GM19468 (cell line): ENCODE measurements at regions not wholly inside any gene's neighbourhood (a gene's known extent, or its start where the extent isn't known, plus 50 kb on each side); places are given as distances from the start of the nearest gene placed in this dataset.
A peak's percentile ranks its signal among the peaks of the same experiment; 100 is the strongest.

Experiments used
- ATAC-seq: cut with Tn5 transposase; IDR thresholded peaks from one replicate; pipeline ENCODE4 v1.9.1; 2021; ENCODE audit warnings: mild to moderate bottlenecking, moderate library complexity, moderate number of reproducible peaks; ENCODE audit not compliant: unreplicated experiment; ENCODE audit errors: extremely low read depth

DNA sequence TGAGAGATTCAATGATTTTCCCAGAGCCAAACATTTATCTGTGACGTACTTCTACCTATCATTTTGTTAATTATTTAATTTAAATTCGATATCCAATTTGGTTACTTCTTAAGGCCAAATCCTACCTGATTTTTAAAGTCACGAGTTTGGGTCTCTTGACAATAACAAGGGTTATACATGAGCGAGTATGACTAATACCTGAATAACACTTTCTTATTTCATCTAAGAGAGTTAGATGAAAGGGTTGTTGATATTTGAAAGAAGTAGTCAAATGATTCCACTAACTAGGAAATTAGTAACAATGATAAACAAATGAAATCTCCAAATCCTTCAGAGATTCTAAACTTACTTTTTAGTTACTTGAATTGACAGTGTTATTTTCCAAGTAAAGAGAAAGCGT lies 1086.9 kb downstream of the XPNPEP1 start:
- ATAC-seq: no peak

DNA sequence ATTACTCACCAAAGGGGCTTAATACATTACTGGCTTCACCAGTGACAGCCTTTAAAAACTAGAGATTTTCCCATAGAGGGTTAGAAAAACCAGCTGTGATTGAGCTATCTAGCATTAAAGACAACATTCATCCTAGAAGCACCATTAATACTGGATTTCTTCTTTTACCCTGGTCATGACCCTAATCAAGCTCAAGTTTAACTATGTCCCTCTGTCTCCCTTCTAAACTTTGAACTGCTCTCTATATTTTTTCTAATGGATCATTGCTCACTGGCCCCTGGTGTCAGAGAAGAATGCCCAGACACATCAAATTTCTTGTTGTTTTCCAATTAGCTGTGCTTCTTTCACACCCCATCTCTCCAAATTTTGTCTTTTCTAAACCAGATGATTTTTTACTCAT lies 1101.3 kb downstream of the XPNPEP1 start:
- no peak for ATAC-seq

DNA sequence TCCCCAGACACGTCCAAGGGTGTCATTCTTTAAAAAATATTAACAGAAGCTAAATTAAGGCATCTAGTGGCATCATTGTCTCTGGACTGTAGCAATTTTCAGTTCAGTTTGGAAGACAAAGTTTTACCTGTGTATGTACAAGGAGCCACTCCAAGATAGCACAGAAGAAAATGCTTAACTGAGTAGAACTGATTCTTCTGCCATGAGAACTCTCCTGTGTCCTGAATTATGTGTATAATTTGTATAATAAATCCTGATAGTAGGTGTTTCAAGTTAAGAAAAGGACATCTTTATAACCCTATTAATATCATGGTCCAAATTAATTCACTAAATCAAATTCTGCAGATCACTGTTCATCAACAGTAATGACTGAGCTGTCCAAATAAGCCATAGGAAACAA lies 1104.0 kb downstream of the XPNPEP1 start:
- ATAC-seq: no peak

DNA sequence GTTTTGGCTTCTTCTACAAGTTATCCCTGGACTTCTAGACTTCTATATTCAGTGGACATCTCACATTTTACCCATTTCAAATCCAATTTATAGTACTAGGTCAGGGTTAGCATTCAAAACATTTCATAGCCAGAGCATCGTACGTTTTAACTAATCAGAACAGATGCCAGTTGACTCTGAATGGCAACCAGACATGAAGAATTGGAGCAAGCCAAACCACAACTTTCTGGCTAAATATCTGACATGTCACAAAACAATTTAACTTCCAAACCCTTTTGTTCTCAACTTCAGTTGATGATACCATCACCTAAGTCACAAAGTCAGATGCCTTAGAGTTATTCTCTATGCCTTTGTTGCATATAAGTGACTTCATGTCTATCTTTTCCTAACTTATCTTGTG lies 1105.7 kb downstream of the XPNPEP1 start:
- ATAC-seq: no peak

DNA sequence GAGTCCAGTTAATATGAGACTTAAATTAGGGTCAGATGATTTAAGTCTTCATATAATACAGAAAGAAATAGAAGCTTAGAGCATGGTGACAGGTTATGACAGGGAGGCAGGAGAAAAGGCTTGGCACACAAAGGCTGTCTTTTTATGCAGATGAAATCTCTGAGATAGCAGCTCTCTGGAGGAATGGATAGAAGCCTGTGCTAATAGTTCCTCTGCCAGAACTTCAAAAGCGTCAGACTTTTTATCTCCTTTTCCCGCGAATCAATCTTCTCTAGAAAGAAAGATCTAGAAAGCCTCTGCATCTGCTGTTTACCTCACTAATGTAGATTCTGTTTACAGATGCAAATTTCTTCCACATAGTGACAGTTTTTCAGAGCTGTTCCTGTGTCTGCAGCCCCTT lies 1106.2 kb downstream of the XPNPEP1 start:
- ATAC-seq: no peak

DNA sequence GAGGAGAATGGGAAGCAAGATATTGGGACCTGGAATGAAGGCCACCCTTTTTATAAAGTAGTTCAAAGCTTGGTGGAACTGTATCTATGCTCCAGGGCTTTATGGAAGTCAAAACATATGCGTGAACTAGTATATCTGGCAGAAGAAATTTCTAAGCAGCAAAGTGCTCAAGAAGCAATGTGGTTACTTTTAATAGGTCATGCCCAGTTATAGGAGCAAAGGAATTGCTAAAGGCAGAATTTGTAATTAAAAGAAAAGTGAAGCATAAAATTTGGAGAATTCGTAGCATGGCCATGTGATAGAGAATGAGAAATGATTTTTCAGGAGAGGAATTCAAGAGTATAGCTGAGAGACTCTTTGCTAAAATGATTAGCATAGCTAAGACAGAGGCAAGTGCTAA lies 1110.4 kb downstream of the XPNPEP1 start:
- no peak for ATAC-seq

DNA sequence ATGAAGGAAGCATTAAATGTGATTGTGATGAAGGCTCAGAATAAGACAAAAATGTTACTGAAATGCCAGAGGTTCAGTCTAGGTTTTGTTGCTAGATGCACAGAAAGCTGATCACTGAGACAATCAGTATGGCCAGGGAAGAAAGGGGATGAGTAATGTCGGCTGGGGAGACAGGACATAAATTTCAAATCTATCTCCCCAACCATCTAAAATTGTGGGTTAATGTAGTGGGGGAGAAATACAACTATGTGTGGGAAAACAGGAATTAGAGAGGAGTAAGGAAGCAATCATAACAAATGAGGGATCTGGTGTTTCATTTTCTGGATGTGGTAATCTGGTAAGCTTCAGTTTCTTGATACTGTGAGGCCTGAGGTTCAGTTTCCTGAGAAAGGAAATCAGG lies 1111.0 kb downstream of the XPNPEP1 start:
- ATAC-seq: no peak

DNA sequence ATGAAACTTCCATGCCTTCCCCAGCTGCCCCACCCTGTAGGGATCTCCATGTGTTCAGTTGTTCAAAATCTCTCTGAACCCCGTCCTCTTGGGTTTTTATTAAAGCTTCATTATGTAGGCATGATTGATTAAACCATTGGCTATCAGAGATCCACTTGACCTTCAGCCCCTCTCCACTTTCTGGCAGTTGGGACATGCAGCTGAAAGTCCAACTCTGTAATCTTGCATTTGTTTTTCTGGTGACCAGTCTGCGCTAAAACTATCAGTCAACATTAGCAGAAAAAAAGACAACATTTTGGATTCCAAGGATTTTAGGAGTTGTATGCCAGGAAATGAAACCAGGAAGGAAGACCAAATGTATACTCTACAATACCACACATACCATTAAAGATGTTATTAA lies 1115.1 kb downstream of the XPNPEP1 start:
- no peak for ATAC-seq

DNA sequence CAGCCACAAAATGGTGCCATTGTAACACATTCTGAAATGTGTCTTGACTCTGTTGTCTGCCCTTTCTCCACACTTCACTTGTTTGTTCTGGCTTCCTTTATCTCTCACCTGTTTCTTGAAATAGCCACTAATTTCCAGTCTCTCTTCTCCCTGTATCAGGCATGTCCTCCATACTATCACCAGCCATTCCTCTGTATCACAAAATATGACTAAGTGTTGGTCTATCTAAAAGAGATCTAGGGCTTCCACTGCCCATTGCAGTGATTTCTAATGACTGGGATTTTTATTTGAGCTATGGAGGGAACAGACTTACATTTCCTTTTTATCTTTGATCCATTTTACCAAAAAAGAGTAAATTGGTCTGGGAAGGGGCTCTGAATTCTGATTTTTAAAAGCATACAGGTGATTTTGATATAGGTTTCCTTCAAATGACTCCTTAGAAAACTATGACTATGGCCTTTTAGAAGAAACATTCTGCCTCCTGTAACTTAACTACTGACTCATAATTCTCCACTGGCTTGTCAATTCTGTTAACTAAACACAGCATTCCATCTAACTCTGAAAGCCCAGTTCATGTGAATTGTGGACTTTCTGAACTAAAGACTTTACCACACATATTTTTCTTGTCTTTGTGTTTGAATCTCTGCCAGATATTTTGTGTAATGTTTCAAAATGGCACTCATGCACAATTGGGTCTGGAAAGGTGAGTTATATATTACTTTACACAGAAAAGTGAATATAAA lies 1121.4 kb downstream of the XPNPEP1 start:
- no peak for ATAC-seq

DNA sequence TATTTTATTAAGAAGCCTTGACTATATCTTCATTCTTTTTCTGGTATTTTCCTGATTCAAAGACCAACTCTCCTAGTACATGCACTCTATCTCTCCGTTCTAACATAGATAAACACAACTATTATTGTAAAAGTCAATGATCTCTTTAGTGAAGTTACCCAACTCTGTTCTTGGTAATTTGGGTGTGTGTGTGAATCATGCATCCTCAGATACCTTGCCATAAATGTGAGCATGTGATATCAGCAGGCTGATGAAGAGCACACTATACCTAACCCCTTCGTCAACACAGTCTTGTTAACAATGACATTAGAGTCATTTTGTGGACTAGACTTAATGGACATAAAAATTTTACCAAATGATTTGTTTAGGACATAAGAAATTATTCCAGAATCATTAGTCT lies 1122.1 kb downstream of the XPNPEP1 start:
- no peak for ATAC-seq

DNA sequence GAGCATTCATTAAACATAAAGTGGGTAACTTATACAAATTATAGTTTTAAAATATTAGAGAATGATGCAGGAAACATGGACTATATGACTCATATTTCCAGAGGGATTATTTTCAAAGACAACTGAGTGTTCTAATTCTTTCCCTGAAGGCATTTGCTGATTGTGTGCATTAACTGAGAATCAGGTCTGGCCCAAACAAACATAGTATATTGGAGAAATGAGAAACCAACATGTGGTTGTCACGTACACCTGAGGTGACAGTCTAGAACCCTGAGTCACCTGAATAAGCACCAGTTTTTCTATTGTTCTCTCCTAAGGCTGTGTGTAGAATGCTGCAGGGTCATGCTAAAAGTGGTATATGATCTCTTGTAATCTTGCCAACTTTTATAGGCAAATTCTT lies 1125.7 kb downstream of the XPNPEP1 start:
- ATAC-seq: no peak

DNA sequence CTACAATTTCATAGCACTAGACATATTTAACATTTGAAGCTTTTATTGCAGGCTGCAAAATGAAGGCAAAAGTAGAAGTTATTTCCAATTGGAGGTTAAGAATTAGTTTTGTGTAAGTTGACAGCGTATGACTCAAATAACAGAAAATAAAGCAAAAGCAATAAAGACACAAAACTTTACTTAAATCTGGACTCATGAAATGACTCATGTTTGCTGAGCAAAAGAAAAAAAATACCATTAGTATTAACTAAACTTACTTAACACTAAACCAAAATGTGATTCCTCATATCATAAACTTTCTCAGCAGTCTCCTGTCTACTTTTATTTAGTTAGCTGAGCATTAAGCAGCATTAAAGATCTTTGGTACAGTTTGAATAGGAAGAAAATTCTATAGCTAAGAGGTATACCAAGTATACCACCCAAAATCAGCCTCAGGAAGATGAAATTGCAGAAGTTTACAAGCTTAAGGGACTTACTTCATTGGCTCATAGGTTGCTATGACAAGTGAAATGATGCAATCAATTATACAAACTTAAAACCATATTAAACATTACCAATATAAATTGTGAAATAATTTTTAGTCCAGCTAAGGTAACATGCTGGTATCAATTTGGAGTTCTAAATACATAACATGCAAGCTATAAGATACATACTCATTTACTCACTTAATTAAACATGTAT lies 1131.4 kb downstream of the XPNPEP1 start:
- no peak for ATAC-seq

DNA sequence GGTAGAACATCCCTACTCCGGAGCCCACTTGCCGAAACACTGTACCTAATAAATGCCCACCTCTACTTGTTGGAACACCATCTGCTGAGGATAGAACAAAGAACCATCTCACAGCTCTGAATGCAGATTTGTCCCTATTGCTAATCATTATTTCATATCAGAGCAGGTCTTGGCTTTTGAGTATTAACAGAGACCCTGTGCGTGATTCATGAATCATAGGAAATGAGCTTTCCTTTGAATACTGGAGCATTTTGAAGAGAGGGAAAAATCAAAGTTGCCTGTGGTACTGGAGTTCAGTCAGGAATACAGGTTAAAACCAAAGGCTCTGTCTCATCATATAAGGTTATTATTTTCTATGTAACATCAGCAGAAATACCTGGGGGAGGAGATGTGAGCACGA lies 1132.3 kb downstream of the XPNPEP1 start:
- no peak for ATAC-seq

DNA sequence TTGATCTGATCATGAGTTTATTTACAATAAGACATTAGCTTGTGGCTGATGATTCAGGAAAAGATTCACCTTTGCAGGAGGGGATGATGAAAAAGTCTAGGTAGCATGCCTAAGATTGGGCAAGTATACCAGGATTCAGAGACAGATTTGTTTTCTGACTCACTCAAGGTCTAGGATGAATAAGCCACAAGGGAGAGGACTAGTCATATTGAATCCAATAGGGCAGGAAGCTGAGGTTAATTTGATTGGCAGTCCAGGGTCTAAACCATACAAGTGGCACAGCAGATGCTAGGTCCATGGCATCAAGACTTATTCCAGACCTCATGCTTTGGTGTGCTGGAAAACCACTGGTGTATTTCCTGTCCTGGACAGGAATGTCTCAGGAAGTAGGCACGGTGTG lies 1133.4 kb downstream of the XPNPEP1 start:
- ATAC-seq: no peak

DNA sequence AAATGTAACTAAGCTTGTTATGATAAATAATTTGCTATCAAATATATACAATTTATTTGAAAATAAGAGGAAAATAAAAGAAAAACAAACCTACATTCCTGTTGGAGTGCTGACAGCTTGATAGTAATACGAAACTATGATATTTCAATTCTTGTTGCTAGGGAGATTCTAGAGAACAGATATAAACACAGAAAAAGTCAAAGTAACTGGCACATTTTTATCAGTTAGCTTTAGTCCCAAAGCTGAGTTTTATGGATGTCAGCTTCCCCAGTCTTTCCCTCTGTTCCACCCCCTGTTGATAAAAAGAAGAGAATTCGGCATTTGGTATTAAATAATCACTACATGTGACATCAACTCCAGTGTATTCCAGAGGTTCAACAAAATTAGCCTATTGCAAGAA lies 1134.0 kb downstream of the XPNPEP1 start:
- no peak for ATAC-seq

DNA sequence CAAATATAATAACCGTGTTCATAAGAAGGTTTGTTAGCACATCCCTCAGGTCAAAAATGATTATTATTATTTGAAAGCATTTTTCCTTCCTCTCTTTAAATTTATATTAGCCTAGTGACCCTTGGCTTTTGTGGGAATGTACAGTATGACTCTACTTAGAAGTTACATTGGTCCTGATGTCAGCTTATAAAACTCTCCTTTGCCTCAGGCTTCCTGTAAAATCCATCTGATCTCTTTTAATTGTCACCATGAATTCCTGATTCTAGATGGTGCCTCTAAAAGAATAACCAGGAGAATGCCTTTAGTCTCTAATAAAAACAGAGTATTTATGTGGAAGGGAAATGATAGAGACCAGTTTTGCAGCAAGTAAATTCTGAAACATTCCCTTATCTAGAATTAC lies 1134.4 kb downstream of the XPNPEP1 start:
- ATAC-seq: no peak

DNA sequence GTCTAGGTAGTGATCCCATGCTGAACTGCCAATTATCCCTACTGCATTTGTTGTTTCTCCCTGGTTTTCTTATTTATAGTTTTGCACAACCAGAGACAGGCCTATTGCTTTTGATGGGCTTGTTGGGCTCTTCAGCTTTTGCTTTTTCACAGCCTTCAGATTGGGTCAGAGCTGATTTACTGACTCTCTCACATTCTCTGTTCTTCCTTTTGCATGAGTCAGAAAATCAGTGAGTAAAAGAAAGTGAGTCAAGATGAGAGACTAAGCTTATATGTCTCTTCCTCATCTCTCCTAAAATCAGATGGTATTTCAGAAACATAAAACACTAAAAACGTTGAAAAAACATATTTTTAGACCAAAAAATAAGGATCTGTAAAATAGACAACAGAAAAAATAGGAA lies 1135.4 kb downstream of the XPNPEP1 start:
- no peak for ATAC-seq

DNA sequence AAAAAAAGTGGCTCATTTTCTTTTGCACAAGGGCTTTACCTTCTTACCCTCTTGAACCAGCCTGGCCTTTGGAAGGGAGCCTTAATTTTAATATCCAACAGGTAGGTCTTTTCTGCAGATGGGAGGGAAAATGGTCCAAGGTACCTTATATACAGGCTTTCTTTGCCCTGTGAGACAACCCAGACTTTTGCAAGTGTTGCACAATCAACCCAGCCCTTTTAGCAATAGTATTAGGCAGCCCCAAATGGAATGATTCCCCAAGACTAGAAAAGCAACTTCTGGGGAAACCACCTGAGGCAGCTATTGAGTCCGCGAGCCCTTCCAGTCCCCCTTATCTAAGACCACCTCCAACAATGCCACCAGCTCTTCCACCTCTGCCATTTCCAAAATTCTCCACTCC lies 1138.3 kb downstream of the XPNPEP1 start:
- ATAC-seq: no peak

DNA sequence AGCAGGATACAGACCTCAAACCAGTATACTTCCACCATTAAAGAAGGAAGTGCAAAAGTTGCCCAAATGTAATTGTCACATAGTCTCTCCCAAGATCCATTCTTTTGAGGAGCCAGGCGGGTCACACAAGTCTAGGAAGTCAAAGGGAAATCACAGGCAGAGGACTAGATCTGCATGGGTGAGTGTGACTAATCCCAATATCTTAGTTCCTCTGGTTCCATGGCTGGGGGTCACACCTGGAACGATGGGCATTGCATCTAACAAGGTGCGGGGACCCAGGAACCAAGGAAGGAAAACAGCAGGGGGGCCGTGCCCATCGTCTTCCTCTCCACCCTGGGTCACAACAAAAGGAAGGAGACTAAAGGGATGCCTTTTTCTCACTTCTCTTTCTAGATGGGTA lies 1138.8 kb downstream of the XPNPEP1 start:
- ATAC-seq: no peak

DNA sequence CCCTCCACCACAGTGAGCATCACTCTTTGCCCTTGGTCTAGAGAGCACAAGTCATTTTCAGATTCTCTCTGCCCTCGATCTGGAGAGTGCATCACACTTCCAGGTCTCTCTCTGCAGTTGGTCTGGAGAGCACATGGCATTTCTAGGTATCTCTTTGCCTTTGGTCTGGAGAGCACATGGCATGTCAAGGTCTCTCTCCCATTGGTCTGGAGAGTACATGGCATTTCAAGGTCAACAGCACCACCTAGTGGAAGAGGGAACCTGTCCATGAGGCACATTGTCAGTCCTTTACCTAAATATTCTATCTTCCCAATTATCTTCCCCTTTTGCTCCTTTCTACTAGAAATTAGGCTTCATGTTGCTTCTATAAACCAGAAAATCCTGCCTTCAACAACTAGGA lies 1139.4 kb downstream of the XPNPEP1 start:
- ATAC-seq: peak; percentile 41

DNA sequence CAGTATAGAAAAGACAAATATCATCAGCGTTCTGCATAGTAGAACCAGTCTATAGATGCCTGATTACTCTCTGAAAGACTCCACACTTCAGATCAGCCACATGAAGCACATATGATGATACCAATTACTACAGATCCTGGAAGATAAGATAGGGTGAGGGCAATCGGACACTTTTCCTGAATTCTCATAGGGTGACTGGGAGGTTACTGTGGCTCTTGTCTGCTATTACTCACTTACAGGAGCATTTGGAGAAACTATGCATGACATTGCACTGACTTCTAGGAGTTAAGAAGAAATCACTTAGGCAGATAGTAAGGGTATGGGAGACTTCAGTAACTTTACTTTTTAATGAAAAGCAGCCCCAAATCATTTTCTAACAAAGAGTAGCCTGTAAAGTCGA lies 1140.9 kb downstream of the XPNPEP1 start:
- ATAC-seq: no peak

DNA sequence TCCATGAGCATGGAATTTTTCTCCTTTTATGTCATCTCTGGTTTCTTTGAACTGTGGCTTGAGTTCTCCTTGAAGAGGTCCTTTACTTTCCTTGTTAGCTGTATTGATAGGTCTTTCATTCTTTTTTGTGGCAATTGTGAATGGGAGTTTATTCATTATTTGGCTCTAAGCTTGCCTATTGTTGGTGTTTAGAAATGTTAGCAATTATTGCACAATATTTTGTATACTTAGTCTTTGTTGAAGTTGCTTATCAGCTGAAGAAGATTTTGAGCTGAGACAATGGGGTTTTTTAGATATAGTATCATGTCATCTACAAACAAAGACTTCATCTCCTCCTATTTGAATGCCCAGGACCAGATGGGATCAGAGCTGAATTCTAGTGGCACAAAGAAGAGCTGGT lies 1143.8 kb downstream of the XPNPEP1 start:
- no peak for ATAC-seq
